B cell (primary cell): ENCODE measurements at regions not wholly inside any gene's neighbourhood (a gene's known extent, or its start where the extent isn't known, plus 50 kb on each side); places are given as distances from the start of the nearest gene placed in this dataset.

ENCODE experiments used
- ATAC-seq: fragments of 200-7000 bp; cut with Tn5 transposase; one replicate; pipeline ENCODE4 v1.10.0; 2021; ENCODE audit warnings: low read depth, mild to moderate bottlenecking, moderate number of reproducible peaks, moderate library complexity
- CTCF ChIA-PET: fragments of 350-600 bp; sonication (Branson Sonifier 250); formaldehyde crosslinking; loops from one replicate; lab custom pipeline; 2021; ENCODE audit warnings: antibody characterized with exemption, inconsistent platforms; lab: Charles Lee
- POLR2A ChIA-PET: fragments of 350-600 bp; sonication (Branson Sonifier 250); formaldehyde crosslinking; loops from one replicate; lab custom pipeline; 2021; ENCODE audit warnings: antibody characterized with exemption; lab: Charles Lee
- DNase-seq: peaks from one replicate; pipeline ENCODE4 v3.0.0; 2013
- H2AFZ ChIP-seq: 2 replicates; pipeline ENCODE4 v1.6.1; 2012; ENCODE audit warnings: mild to moderate bottlenecking, low read depth, low read length; ENCODE audit not compliant: insufficient read depth, poor library complexity, severe bottlenecking
- H3K27ac ChIP-seq, 2 donors: 1 replicate in 1 of 2; 2 replicates in 1 of 2; pipeline ENCODE4 v1.5.1; 2012 to 2013; ENCODE audit warnings: low read length in 2 of 2, mild to moderate bottlenecking in 2 of 2, moderate library complexity in 1 of 2
- H3K27me3 ChIP-seq, 4 experiments: fragments of 200-600 bp in 1 of 4; sonication (generic) in 1 of 4; replicated peaks in 1 of 4; 1 replicate in 2 of 4; 2 replicates in 2 of 4; pipeline versions ENCODE4 v1.6.1 to v1.7.0; 2013 to 2016; ENCODE audit warnings: low read length in 3 of 4, mild to moderate bottlenecking in 2 of 4, mixed read lengths in 1 of 4, moderate library complexity in 1 of 4; ENCODE audit not compliant: insufficient read depth in 4 of 4, control insufficient read depth in 3 of 4; ENCODE audit errors: control extremely low read depth in 1 of 4
- H3K36me3 ChIP-seq, 2 experiments: replicated peaks in 1 of 2; 1 replicate in 1 of 2; 2 replicates in 1 of 2; pipeline versions ENCODE4 v1.6.1 to v1.7.1; 2013; ENCODE audit warnings: low read length in 1 of 2; ENCODE audit not compliant: insufficient read depth in 2 of 2, control insufficient read depth in 1 of 2; ENCODE audit errors: control extremely low read depth in 1 of 2, extremely low read depth in 1 of 2
- H3K4me1 ChIP-seq, 2 donors: fragments of 200-600 bp in 1 of 2; sonication (generic) in 1 of 2; 1 replicate in 1 of 2; 2 replicates in 1 of 2; pipeline versions ENCODE4 v1.5.1 to v1.6.1; 2013 to 2017; ENCODE audit warnings: low read length in 2 of 2; ENCODE audit not compliant: control insufficient read depth in 2 of 2, insufficient read depth in 2 of 2
- H3K4me2 ChIP-seq: replicated peaks from 2 replicates; pipeline ENCODE3; 2012; ENCODE audit warnings: mild to moderate bottlenecking, low read depth, low read length; ENCODE audit not compliant: poor library complexity, severe bottlenecking
- H3K4me3 ChIP-seq, 5 experiments: fragments of 200-600 bp in 1 of 5; sonication (generic) in 1 of 5; 1 replicate in 3 of 5; 2 replicates in 2 of 5; pipeline versions ENCODE4 v1.5.1 to v1.7.0; 2011 to 2016; ENCODE audit warnings: low read length in 4 of 5, mild to moderate bottlenecking in 4 of 5, low read depth in 2 of 5, control low read depth in 1 of 5, moderate library complexity in 1 of 5; ENCODE audit not compliant: insufficient read depth in 1 of 5; ENCODE audit errors: control extremely low read depth in 1 of 5, extremely low read depth in 1 of 5
- H3K79me2 ChIP-seq: fragments of 200-600 bp; sonication (generic); one replicate; pipeline ENCODE4 v1.6.0; 2016; ENCODE audit warnings: low read length; ENCODE audit not compliant: control insufficient read depth, insufficient read depth
- H3K9ac ChIP-seq: fragments of 200-600 bp; sonication (generic); 2 replicates; pipeline ENCODE4 v1.6.1; 2017; ENCODE audit warnings: mild to moderate bottlenecking, low read length, moderate library complexity
- H3K9me3 ChIP-seq, 3 donors: one replicate each; pipeline versions ENCODE4 v1.6.1 to v1.7.1; 2013; ENCODE audit warnings: low read length in 2 of 3; ENCODE audit not compliant: control insufficient read depth in 2 of 3, insufficient read depth in 1 of 3; ENCODE audit errors: control extremely low read depth in 1 of 3
- H4K20me1 ChIP-seq: 2 replicates; pipeline ENCODE4 v1.6.0; 2012; ENCODE audit warnings: mild to moderate bottlenecking, low read length; ENCODE audit not compliant: insufficient read depth, control insufficient read depth, poor library complexity, severe bottlenecking
- H3K27ac Mint-ChIP-seq: one replicate; pipeline ENCODE4 v1.8.0; 2021; ENCODE audit warnings: mixed read lengths
- H3K27me3 Mint-ChIP-seq: one replicate; pipeline ENCODE4 v1.8.0; 2021; ENCODE audit warnings: mixed read lengths
- H3K4me1 Mint-ChIP-seq: one replicate; pipeline ENCODE4 v1.8.0; 2021; ENCODE audit warnings: mixed read lengths
- H3K4me3 Mint-ChIP-seq: one replicate; pipeline ENCODE4 v1.8.0; 2021; ENCODE audit warnings: mixed read lengths
- H3K9me3 Mint-ChIP-seq: one replicate; pipeline ENCODE4 v1.8.0; 2022; ENCODE audit warnings: mixed read lengths; ENCODE audit not compliant: insufficient read depth
- EZH2 ChIP-seq: IDR thresholded peaks from 2 replicates; pipeline ENCODE4 v1.6.1; 2012; ENCODE audit warnings: borderline replicate concordance, low read depth, mild to moderate bottlenecking, moderate library complexity, low read length; ENCODE audit not compliant: insufficient read depth, poor library complexity, severe bottlenecking
- WGBS: methylation state at CpG from one replicate; pipeline ENCODE4 v1.1.5; 2013; ENCODE audit warnings: missing lambda C conversion rate; ENCODE audit not compliant: insufficient coverage; 5-methylcytosine and 5-hydroxymethylcytosine counted together
- intact Hi-C: fragments of 100-400 bp; cut with micrococcal nuclease; formaldehyde crosslinking; loops from one replicate; pipeline ENCODE4 v1.10.0; 2022
- TF ChIP-seq, protein P1 (sequence below): fragments of 200-600 bp; IDR thresholded peaks from one replicate; pipeline ENCODE4 v1.8.0; 2022; ENCODE audit warnings: antibody characterized with exemption, mild to moderate bottlenecking

DNA sequence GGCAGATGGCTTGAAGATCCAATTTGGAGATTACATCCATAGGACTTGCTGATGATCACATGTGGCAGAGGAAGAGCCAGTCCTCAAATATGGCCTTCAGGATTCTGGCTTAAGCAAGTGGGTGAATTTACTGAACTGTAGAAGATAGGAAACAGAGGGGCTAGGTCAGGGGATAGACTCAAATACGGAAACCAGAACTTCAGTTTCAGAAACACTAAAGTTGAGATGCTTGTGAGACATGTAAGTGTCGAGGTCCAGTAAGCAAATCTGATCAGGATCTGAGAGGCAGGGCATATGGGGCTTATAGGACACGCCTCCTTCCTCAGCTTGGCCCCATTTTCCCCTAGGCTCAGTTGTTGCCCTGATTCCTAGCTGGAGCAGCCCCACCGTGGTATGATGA is 107.7 kb downstream of the LBH start:
- Histone ChIP-seq H3K9me3 (peaks cover 0 to 15% (median 10%) of the 10 kb centered on the region in 3 donors), H2AFZ (peak overlapping the region; percentile 48), H3K27ac (peak overlapping the region; percentile 89 to 90), H3K36me3 (no peaks in the 10 kb centered on the region), H4K20me1 (no peaks in the 10 kb centered on the region), H3K27me3 (no peaks in the 10 kb centered on the region), H3K4me1 (peaks cover 74 to 75% of the 10 kb centered on the region in 2 donors), H3K79me2 (no peaks in the 10 kb centered on the region), H3K9ac (peak overlapping the region; percentile 5), H3K4me3 (no peak overlapping the region), H3K4me2 (peak overlapping the region; percentile 72)
- ChIA-PET POLR2A (interaction anchor here (1.3 kb wide), 1 partner anchor 108 kb away, joined by 7 read pairs; the partner anchor contains the start of gene LBH), CTCF (interaction anchor here (0.9 to 1.1 kb wide), 2 partner anchors 130 to 136 kb away, joined by 4 to 6 read pairs; no protein-coding TSS in a partner anchor)
- intact Hi-C loops, result loop anchor here (5.0 kb wide), 3 partner anchors 83 to 368 kb away; partner anchors contain the start of gene YPEL5
- DNase-seq (peak; percentile 34), ATAC-seq (no peak)
- WGBS, result 46% methylated on average over 4 of the region's 4 CpGs
- H3K27ac Mint-ChIP-seq, result peak overlapping the region; percentile 99
- peak overlapping the region; percentile 63 for H3K4me3 Mint-ChIP-seq
- H3K9me3 Mint-ChIP-seq, result peaks cover 12% of the 10 kb centered on the region
- TF ChIP-seq, protein P1, sequence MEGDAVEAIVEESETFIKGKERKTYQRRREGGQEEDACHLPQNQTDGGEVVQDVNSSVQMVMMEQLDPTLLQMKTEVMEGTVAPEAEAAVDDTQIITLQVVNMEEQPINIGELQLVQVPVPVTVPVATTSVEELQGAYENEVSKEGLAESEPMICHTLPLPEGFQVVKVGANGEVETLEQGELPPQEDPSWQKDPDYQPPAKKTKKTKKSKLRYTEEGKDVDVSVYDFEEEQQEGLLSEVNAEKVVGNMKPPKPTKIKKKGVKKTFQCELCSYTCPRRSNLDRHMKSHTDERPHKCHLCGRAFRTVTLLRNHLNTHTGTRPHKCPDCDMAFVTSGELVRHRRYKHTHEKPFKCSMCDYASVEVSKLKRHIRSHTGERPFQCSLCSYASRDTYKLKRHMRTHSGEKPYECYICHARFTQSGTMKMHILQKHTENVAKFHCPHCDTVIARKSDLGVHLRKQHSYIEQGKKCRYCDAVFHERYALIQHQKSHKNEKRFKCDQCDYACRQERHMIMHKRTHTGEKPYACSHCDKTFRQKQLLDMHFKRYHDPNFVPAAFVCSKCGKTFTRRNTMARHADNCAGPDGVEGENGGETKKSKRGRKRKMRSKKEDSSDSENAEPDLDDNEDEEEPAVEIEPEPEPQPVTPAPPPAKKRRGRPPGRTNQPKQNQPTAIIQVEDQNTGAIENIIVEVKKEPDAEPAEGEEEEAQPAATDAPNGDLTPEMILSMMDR, result no peak
- TF ChIP-seq EZH2, result no peak
- H3K27me3 Mint-ChIP-seq, result no peaks in the 10 kb centered on the region
- peaks cover 77% of the 10 kb centered on the region for H3K4me1 Mint-ChIP-seq

DNA sequence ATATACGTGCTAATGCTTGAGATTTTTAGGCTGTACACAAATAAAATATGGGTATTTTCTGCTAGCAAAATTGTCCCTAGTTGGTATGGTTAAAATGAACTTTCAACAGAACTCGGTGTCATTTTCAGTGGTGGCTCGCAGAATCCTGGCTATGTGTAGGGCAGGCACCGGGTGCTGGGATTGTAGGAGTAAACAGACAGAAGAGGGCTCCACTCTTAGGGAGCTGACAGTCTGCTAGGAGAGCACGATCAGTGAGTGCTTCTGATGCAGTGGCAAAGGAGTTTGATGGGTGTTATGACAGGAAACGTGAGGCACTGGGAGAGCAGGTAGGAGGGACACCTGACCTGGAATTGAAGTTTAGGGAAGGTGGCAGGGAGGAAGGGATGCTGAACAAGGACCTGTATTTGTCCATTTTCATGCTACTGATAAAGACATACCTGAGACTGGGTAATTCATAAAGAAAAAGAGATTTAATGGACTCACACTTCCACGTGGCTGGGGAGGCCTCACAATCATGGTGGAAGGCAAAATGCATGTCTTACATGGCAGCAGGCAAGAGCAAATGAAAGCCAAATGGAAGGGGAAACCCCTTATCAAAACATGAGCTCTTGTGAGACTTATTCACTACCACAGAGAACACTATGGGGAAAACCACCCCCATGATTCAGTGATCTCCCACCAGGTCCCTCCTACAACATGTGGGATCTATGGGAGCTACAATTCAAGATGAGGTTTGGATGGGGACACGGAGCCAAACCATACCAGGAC is 105.4 kb upstream of the LCLAT1 start:
- Histone ChIP-seq H3K9ac (no peak overlapping the region), H3K79me2 (no peaks in the 10 kb centered on the region), H3K4me3 (no peak overlapping the region), H3K27ac (no peak overlapping the region), H3K4me1 (peaks cover 48 to 49% of the 10 kb centered on the region in 2 donors), H3K36me3 (no peaks in the 10 kb centered on the region), H3K9me3 (peaks cover 0 to 15% (median 10%) of the 10 kb centered on the region in 3 donors), H4K20me1 (no peaks in the 10 kb centered on the region), H3K27me3 (no peaks in the 10 kb centered on the region), H3K4me2 (no peak overlapping the region), H2AFZ (no peak overlapping the region)
- TF ChIP-seq, protein P1, result no peak
- TF ChIP-seq EZH2, result no peak
- no peak for ATAC-seq
- Mint-ChIP-seq H3K4me3 (no peak overlapping the region), H3K27ac (peak overlapping the region; percentile 47), H3K4me1 (peaks cover 51% of the 10 kb centered on the region), H3K9me3 (peaks cover 12% of the 10 kb centered on the region), H3K27me3 (no peaks in the 10 kb centered on the region)
- WGBS, result 88% methylated on average over 7 of the region's 8 CpGs
- no peak for DNase-seq
- CTCF ChIA-PET, result interaction anchor here (0.6 to 2.1 kb wide), 2 partner anchors 104 to 133 kb away, joined by 3 to 7 read pairs; no protein-coding TSS in a partner anchor
- intact Hi-C loops, result no loop called here
- POLR2A ChIA-PET, result no interaction called here
